ENCODE measurements at regions not wholly inside any gene's neighbourhood (a gene's known extent, or its start where the extent isn't known, plus 50 kb on each side); places are given as distances from the start of the nearest gene placed in this dataset.

- TF ChIP-seq CTCF (IDR thresholded peaks at IDR 0.05) (no peak), POLR2AphosphoS5 (IDR thresholded peaks at IDR 0.05) (no peak), EP300 (IDR thresholded peaks at IDR 0.05) (no peak), POLR2A (IDR thresholded peaks at IDR 0.05) (no peak)
These were observed 51.6 kb upstream of the PAX2 start for GRCh38 chr10:100693821-100694220.
